ENCODE measurements at regions not wholly inside any gene's neighbourhood (a gene's known extent, or its start where the extent isn't known, plus 50 kb on each side); places are given as distances from the start of the nearest gene placed in this dataset.

- TF ChIP-seq FLYWCH1 (CRISPR knock-in tag; IDR thresholded peaks at IDR 0.05) (no peak), GLMP (CRISPR knock-in tag; IDR thresholded peaks at IDR 0.05; ENCODE audit: borderline replicate concordance) (no peak), MEIS2 (CRISPR knock-in tag; IDR thresholded peaks at IDR 0.05) (no peak), MIER2 (CRISPR knock-in tag; IDR thresholded peaks at IDR 0.05) (no peak)
Measured at GRCh38 chr14:38948171-38948570, 154.9 kb downstream of the SEC23A start (continued).

DNA sequence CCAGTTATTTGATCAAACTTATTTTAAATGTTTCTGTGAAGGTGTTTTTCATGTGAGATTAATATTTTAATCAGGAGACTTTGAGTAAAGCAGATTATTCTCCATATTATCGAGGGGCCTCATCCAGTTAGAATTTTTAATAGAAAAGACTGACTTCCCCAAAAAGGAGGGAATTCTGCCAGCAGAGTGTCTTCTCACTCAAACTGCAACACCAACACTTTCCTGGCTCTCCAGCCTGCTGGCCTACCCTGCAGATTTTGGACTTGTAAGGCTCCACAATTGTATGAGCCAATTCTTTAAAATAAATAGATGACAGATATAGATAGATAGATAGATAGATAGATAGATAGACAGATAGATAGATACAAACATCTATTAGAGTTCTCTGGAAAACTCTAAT is 155.7 kb downstream of the SEC23A start:
- Histone ChIP-seq H3K27me3 (ENCODE audit: control insufficient read depth in 1 of 2, insufficient read depth in 2 of 2, low read length in 2 of 2) (no peaks in the 10 kb centered on the region), H3K9me3 (ENCODE audit: low read length) (no peaks in the 10 kb centered on the region), H3K4me2 (ENCODE audit: low read depth, low read length) (no peak overlapping the region), H3K79me2 (ENCODE audit: insufficient read depth, low read length) (no peaks in the 10 kb centered on the region), H4K20me1 (ENCODE audit: insufficient read depth, low read length) (no peaks in the 10 kb centered on the region), H2AFZ (ENCODE audit: low read length) (no peak overlapping the region), H3K36me3 (replicated peaks in 1 of 2; ENCODE audit: control insufficient read depth in 1 of 2, insufficient read depth in 2 of 2, low read length in 2 of 2) (no peaks in the 10 kb centered on the region), H3K4me3 (replicated peaks in 1 of 3; ENCODE audit: insufficient read depth in 1 of 3, low read depth in 2 of 3, low read length in 3 of 3) (no peak overlapping the region), H3K4me1 (ENCODE audit: insufficient read depth, low read length) (no peaks in the 10 kb centered on the region), H3K9ac (ENCODE audit: insufficient read depth, low read depth, low read length) (no peak overlapping the region), H3K27ac (ENCODE audit: extremely low read length, insufficient read depth, low read length) (no peak overlapping the region)
- FAIRE-seq = no peak
- POLR2A ChIA-PET = no interaction called here
- no TSS peak for BruUV-seq (replicated peaks)
- intact Hi-C loops (cut with micrococcal nuclease; ENCODE audit: unreplicated experiment) = no loop called here
- no peak for DNase-seq (ENCODE audit: low spot score)
- ATAC-seq = no peak
- CTCF ChIA-PET (ENCODE audit: low intra/inter-chr PET ratio, low total read pairs) = no interaction called here
- WGBS (ENCODE audit: low lambda C conversion rate) = 3% methylated on average over 1 of the region's 1 CpG
- in situ Hi-C loops (cut with HindIII; ENCODE audit: extremely low pct_ligation_motif_present, low pct_unique_long_range_greater_than_20kb) = no loop called here
- TF ChIP-seq SMARCC2 (IDR thresholded peaks at IDR 0.05) = no peak
- TF ChIP-seq ARNT2 (CRISPR knock-in tag; IDR thresholded peaks at IDR 0.05; ENCODE audit: low read depth) = no peak
- TF ChIP-seq SMAD3 (CRISPR knock-in tag; IDR thresholded peaks at IDR 0.05) = no peak
- no peak for TF ChIP-seq NR3C1 (CRISPR knock-in tag; IDR thresholded peaks at IDR 0.05)
- no peak for TF ChIP-seq GTF2F1 (IDR thresholded peaks at IDR 0.05; ENCODE audit: low read length)
- TF ChIP-seq PHB2 (IDR thresholded peaks at IDR 0.05; ENCODE audit: partially characterized antibody) = no peak
- TF ChIP-seq HCFC1 (IDR thresholded peaks at IDR 0.05; ENCODE audit: low read depth, low read length) = no peak
- no peak for TF ChIP-seq ZNF451 (CRISPR knock-in tag; IDR thresholded peaks at IDR 0.05)
- TF ChIP-seq CBX1 (IDR thresholded peaks at IDR 0.05; ENCODE audit: low read depth) = no peak
- TF ChIP-seq KLF15 (CRISPR knock-in tag; IDR thresholded peaks at IDR 0.05; ENCODE audit: borderline replicate concordance) = no peak
- TF ChIP-seq ZMYM2 (CRISPR knock-in tag; IDR thresholded peaks at IDR 0.05) = no peak
- TF ChIP-seq CBFB (CRISPR knock-in tag; IDR thresholded peaks at IDR 0.05) = no peak
- TF ChIP-seq E2F1 (CRISPR knock-in tag; IDR thresholded peaks at IDR 0.05) = no peak
- TF ChIP-seq ATF1 (CRISPR knock-in tag; IDR thresholded peaks at IDR 0.05) = no peak

Measured in HepG2 (cell line).